Gastroesophageal sphincter (tissue), 3 donors: ENCODE measurements at regions not wholly inside any gene's neighbourhood (a gene's known extent, or its start where the extent isn't known, plus 50 kb on each side); places are given as distances from the start of the nearest gene placed in this dataset.

ENCODE experiments used
- CTCF ChIP-seq, 4 experiments: fragments of 200-600 bp in 2 of 4; fragments of 450-650 bp in 2 of 4; sonication (generic) in 1 of 4; IDR thresholded peaks; one replicate each; pipeline ENCODE4 v1.5.1; 2017 to 2019; ENCODE audit warnings: antibody characterized with exemption in 4 of 4, mild to moderate bottlenecking in 2 of 4, moderate library complexity in 2 of 4
- POLR2AphosphoS5 ChIP-seq: sonication (generic); formaldehyde crosslinking; IDR thresholded peaks from one replicate; pipeline ENCODE4 v1.6.1; 2017; ENCODE audit warnings: antibody characterized with exemption

GRCh38 chr16:60744198-60744597, 1292.0 kb downstream of the CDH8 start:
- TF ChIP-seq CTCF (IDR thresholded peaks at IDR 0.05): no peak
- TF ChIP-seq POLR2AphosphoS5: no peak
